Testis (tissue), 2 donors: ENCODE measurements at regions not wholly inside any gene's neighbourhood (a gene's known extent, or its start where the extent isn't known, plus 50 kb on each side); places are given as distances from the start of the nearest gene placed in this dataset.

ENCODE experiments used
- DNase-seq: peaks from one replicate; pipeline ENCODE4 v3.0.0-alpha.2; 2019
- H3K27ac ChIP-seq, 2 donors: fragments of 200-600 bp; sonication (generic); one replicate each; pipeline ENCODE4 v1.5.1; 2019
- H3K27me3 ChIP-seq: fragments of 200-600 bp; sonication (generic); one replicate; pipeline ENCODE4 v1.5.1; 2019
- H3K36me3 ChIP-seq: fragments of 200-600 bp; sonication (generic); one replicate; pipeline ENCODE4 v1.5.1; 2017; ENCODE audit warnings: low read depth; ENCODE audit errors: missing control alignments
- H3K4me1 ChIP-seq: fragments of 200-600 bp; sonication (generic); one replicate; pipeline ENCODE4 v1.5.1; 2019
- H3K4me3 ChIP-seq, 2 donors: fragments of 200-600 bp; sonication (generic); one replicate each; pipeline ENCODE4 v1.5.1; 2017 to 2019
- H3K9me3 ChIP-seq: fragments of 200-600 bp; sonication (generic); one replicate; pipeline ENCODE4 v1.5.1; 2017
- POLR2A ChIP-seq: fragments of 450-650 bp; IDR thresholded peaks from one replicate; pipeline ENCODE4 v1.6.1; 2017; ENCODE audit warnings: antibody characterized with exemption, mild to moderate bottlenecking, moderate library complexity
- WGBS, 2 donors: methylation state at CpG; one replicate each; pipeline ENCODE4 v1.1.5; 2018; 5-methylcytosine and 5-hydroxymethylcytosine counted together
- intact Hi-C: fragments of 100-400 bp; cut with DNase I; formaldehyde crosslinking; loops from one replicate; pipeline ENCODE4 v1.15.1; 2023; ENCODE audit warnings: low total_unique reads
- TF ChIP-seq, protein P1 (sequence below), 3 experiments: fragments of 450-650 bp in 2 of 3; fragments of 200-600 bp in 1 of 3; sonication (generic) in 1 of 3; IDR thresholded peaks; one replicate each; pipeline ENCODE4 v1.5.1; 2016 to 2019; ENCODE audit warnings: antibody characterized with exemption in 3 of 3, mild to moderate bottlenecking in 2 of 3, moderate library complexity in 1 of 3

GRCh38 chr2:85959826-85960225 is 71.0 kb upstream of the ST3GAL5 start:
- 88 to 97% methylated on average over 2 of the region's 2 CpGs for WGBS, 2 donors
- Histone ChIP-seq H3K27me3 (no peaks in the 10 kb centered on the region), H3K9me3 (no peaks in the 10 kb centered on the region), H3K4me1 (no peaks in the 10 kb centered on the region), H3K4me3 (no peak overlapping the region), H3K36me3 (no peaks in the 10 kb centered on the region), H3K27ac (no peak overlapping the region)
- DNase-seq = no peak
- TF ChIP-seq POLR2A = no peak
- TF ChIP-seq, protein P1, sequence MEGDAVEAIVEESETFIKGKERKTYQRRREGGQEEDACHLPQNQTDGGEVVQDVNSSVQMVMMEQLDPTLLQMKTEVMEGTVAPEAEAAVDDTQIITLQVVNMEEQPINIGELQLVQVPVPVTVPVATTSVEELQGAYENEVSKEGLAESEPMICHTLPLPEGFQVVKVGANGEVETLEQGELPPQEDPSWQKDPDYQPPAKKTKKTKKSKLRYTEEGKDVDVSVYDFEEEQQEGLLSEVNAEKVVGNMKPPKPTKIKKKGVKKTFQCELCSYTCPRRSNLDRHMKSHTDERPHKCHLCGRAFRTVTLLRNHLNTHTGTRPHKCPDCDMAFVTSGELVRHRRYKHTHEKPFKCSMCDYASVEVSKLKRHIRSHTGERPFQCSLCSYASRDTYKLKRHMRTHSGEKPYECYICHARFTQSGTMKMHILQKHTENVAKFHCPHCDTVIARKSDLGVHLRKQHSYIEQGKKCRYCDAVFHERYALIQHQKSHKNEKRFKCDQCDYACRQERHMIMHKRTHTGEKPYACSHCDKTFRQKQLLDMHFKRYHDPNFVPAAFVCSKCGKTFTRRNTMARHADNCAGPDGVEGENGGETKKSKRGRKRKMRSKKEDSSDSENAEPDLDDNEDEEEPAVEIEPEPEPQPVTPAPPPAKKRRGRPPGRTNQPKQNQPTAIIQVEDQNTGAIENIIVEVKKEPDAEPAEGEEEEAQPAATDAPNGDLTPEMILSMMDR (IDR thresholded peaks at IDR 0.05) = no peak
- intact Hi-C loops = no loop called here

- H3K27me3 ChIP-seq = no peaks in the 10 kb centered on the region
- 72 to 78% methylated on average over 5 of the region's 5 CpGs for WGBS, 2 donors
- H3K27ac ChIP-seq = no peak overlapping the region
- no peaks in the 10 kb centered on the region for H3K36me3 ChIP-seq
- no peaks in the 10 kb centered on the region for H3K9me3 ChIP-seq
- no peak for TF ChIP-seq POLR2A
- TF ChIP-seq, protein P1 (IDR thresholded peaks at IDR 0.05) = no peak
- intact Hi-C loops = no loop called here
- no peak overlapping the region for H3K4me3 ChIP-seq
- DNase-seq = no peak
- H3K4me1 ChIP-seq = no peaks in the 10 kb centered on the region
Observed at GRCh38 chr2:85959185-85959584, 70.4 kb upstream of the ST3GAL5 start.

DNA sequence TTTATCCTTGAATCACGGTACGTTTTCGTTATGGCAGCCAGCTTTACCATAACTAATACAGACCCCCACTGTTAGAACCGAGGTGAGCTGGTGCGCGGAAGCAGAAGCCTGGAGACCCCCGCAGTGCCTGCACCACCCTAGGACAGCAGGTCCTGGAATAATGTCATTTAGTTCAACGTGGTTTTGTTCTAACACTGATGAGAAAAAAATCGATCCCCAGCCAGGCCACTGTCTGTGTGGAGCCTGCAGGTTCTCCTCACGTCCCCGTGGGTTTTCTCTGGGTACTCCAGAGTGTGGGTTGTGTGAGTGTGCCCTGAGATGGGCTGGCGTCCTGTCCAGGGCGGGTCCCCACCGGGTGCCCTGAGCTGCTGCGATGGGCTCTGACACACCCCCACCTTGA is 69.9 kb upstream of the ST3GAL5 start:
- Histone ChIP-seq H3K9me3 (no peaks in the 10 kb centered on the region), H3K27me3 (no peaks in the 10 kb centered on the region), H3K36me3 (no peaks in the 10 kb centered on the region), H3K4me1 (no peaks in the 10 kb centered on the region), H3K27ac (no peak overlapping the region), H3K4me3 (no peak overlapping the region)
- no peak for TF ChIP-seq POLR2A
- TF ChIP-seq, protein P1 (IDR thresholded peaks at IDR 0.05) = no peak
- WGBS, 2 donors = 84 to 87% methylated on average over 15 of the region's 15 CpGs
- intact Hi-C loops = no loop called here
- no peak for DNase-seq

DNA sequence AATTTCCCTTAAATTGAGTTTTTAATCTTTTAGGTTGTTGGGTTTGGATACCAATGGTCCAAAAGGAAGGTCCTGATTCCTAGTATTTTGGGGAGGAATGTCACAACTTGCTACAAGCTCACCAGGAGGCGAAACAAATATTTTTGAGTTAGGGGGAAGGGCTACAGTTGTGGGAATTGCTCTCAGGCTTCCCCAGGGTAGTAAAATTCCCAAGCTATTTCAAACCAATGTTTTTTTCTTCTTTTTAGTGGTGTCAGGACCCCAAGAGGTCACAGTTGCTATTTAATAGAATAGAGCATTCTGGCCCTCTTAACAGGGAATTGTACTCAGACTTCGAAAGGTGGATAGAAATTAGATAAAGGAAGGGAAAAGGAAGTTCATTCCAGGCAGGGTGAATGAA is 68.5 kb upstream of the ST3GAL5 start:
- WGBS, 2 donors = 70 to 87% methylated on average over 2 of the region's 2 CpGs
- no peak overlapping the region for H3K27ac ChIP-seq
- no peaks in the 10 kb centered on the region for H3K36me3 ChIP-seq
- TF ChIP-seq, protein P1 (IDR thresholded peaks at IDR 0.05) = no peak
- DNase-seq = no peak
- intact Hi-C loops = no loop called here
- H3K9me3 ChIP-seq = no peaks in the 10 kb centered on the region
- no peaks in the 10 kb centered on the region for H3K4me1 ChIP-seq
- no peak overlapping the region for H3K4me3 ChIP-seq
- H3K27me3 ChIP-seq = no peaks in the 10 kb centered on the region

- Histone ChIP-seq H3K36me3 (no peaks in the 10 kb centered on the region), H3K9me3 (no peaks in the 10 kb centered on the region), H3K4me3 (no peak overlapping the region), H3K4me1 (no peaks in the 10 kb centered on the region), H3K27me3 (no peaks in the 10 kb centered on the region), H3K27ac (no peak overlapping the region)
- DNase-seq = no peak
- 91 to 94% methylated on average over 4 of the region's 4 CpGs for WGBS, 2 donors
- TF ChIP-seq, protein P1 (IDR thresholded peaks at IDR 0.05) = no peak
- TF ChIP-seq POLR2A = no peak
- intact Hi-C loops = no loop called here
Observed at GRCh38 chr2:85956646-85957039, 67.9 kb upstream of the ST3GAL5 start.
